Astrocyte (in vitro differentiated cells and primary cell): ENCODE measurements at regions not wholly inside any gene's neighbourhood (a gene's known extent, or its start where the extent isn't known, plus 50 kb on each side); places are given as distances from the start of the nearest gene placed in this dataset.

Experiments
- EZH2 ChIP-seq: IDR thresholded peaks from 2 replicates; pipeline ENCODE4 v1.6.1; 2012; ENCODE audit warnings: mild to moderate bottlenecking, low read length, inconsistent platforms; ENCODE audit not compliant: insufficient read depth
- TF ChIP-seq, protein P1 (sequence below): IDR thresholded peaks from 2 replicates; pipeline ENCODE4 v1.5.1; 2011; ENCODE audit warnings: low read depth, mild to moderate bottlenecking, inconsistent platforms, low read length, moderate library complexity; ENCODE audit not compliant: insufficient read depth

DNA sequence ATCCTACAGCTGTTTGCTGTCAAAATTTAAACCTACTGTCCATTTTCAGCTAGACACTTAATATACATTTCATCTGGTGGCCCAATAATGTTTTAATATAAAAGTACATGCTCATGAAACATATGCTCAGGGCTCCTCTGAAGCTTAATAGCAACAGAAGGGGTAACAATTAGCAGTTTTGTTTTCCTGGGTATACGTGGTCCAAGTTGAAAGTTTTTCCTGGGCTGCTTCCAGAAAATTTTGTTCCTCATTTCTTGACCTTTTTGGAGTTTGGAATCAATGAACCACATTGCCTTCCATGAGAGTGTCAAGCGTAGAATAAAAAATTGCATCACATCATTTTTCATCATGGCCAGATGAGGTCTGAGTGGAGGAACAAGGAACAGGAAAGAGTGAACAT, 537.3 kb upstream of the MGMT start:
- TF ChIP-seq, protein P1, sequence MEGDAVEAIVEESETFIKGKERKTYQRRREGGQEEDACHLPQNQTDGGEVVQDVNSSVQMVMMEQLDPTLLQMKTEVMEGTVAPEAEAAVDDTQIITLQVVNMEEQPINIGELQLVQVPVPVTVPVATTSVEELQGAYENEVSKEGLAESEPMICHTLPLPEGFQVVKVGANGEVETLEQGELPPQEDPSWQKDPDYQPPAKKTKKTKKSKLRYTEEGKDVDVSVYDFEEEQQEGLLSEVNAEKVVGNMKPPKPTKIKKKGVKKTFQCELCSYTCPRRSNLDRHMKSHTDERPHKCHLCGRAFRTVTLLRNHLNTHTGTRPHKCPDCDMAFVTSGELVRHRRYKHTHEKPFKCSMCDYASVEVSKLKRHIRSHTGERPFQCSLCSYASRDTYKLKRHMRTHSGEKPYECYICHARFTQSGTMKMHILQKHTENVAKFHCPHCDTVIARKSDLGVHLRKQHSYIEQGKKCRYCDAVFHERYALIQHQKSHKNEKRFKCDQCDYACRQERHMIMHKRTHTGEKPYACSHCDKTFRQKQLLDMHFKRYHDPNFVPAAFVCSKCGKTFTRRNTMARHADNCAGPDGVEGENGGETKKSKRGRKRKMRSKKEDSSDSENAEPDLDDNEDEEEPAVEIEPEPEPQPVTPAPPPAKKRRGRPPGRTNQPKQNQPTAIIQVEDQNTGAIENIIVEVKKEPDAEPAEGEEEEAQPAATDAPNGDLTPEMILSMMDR: no peak
- no peak for TF ChIP-seq EZH2
